Epidermal melanocyte (primary cell): ENCODE measurements at regions not wholly inside any gene's neighbourhood (a gene's known extent, or its start where the extent isn't known, plus 50 kb on each side); places are given as distances from the start of the nearest gene placed in this dataset.

Experiments used
- DNase-seq: peaks from one replicate; pipeline ENCODE4 v3.0.0; 2011; ENCODE audit warnings: low spot score; ENCODE audit not compliant: insufficient read length

- no peak for DNase-seq
Observed at GRCh38 chr1:240021709-240022108, 70.0 kb upstream of the FMN2 start.

- DNase-seq: peak; percentile 36
Observed at GRCh38 chr1:240027059-240027462, 64.6 kb upstream of the FMN2 start.

GRCh38 chr1:240029418-240029817 is 62.3 kb upstream of the FMN2 start:
- DNase-seq: no peak

- DNase-seq: no peak
Observed at GRCh38 chr1:240030236-240030635, 61.4 kb upstream of the FMN2 start.

GRCh38 chr1:240031009-240031408 is 60.7 kb upstream of the FMN2 start:
- peak; percentile 32 for DNase-seq

GRCh38 chr1:240031414-240031813 is 60.3 kb upstream of the FMN2 start:
- no peak for DNase-seq

- DNase-seq: no peak
Observed at GRCh38 chr1:240033406-240033805, 58.3 kb upstream of the FMN2 start.

GRCh38 chr1:240036526-240036925 is 55.2 kb upstream of the FMN2 start:
- DNase-seq: no peak
